ENCODE measurements at regions not wholly inside any gene's neighbourhood (a gene's known extent, or its start where the extent isn't known, plus 50 kb on each side); places are given as distances from the start of the nearest gene placed in this dataset.

- Mint-ChIP-seq H3K4me3 (no peak overlapping the region), H3K27me3 (ENCODE audit: low read depth) (no peaks in the 10 kb centered on the region), H3K27ac (no peak overlapping the region), H3K9me3 (no peaks in the 10 kb centered on the region), H3K36me3 (ENCODE audit: low read depth) (no peaks in the 10 kb centered on the region), H3K4me1 (ENCODE audit: low read depth) (no peaks in the 10 kb centered on the region)
- CTCF ChIA-PET: no interaction called here
- DNase-seq: no peak
- intact Hi-C loops (cut with micrococcal nuclease): no loop called here
Measured at GRCh38 chr13:112244061-112244460, 132.1 kb upstream of the SPACA7 start.

- H3K36me3 Mint-ChIP-seq (ENCODE audit: low read depth): no peaks in the 10 kb centered on the region
- H3K27ac Mint-ChIP-seq: no peak overlapping the region
- H3K9me3 Mint-ChIP-seq: no peaks in the 10 kb centered on the region
- H3K4me1 Mint-ChIP-seq (ENCODE audit: low read depth): no peaks in the 10 kb centered on the region
- CTCF ChIA-PET: no interaction called here
- DNase-seq: no peak
- H3K27me3 Mint-ChIP-seq (ENCODE audit: low read depth): no peaks in the 10 kb centered on the region
- no peak overlapping the region for H3K4me3 Mint-ChIP-seq
- intact Hi-C loops (cut with micrococcal nuclease): no loop called here
Measured at GRCh38 chr13:112244495-112245177, 131.5 kb upstream of the SPACA7 start.

GRCh38 chr13:112245179-112245724, 130.9 kb upstream of the SPACA7 start:
- no peak for DNase-seq
- Mint-ChIP-seq H3K27ac (no peak overlapping the region), H3K4me3 (no peak overlapping the region), H3K27me3 (ENCODE audit: low read depth) (no peaks in the 10 kb centered on the region), H3K4me1 (ENCODE audit: low read depth) (no peaks in the 10 kb centered on the region), H3K36me3 (ENCODE audit: low read depth) (no peaks in the 10 kb centered on the region), H3K9me3 (no peaks in the 10 kb centered on the region)
- CTCF ChIA-PET: no interaction called here
- intact Hi-C loops (cut with micrococcal nuclease): no loop called here

GRCh38 chr13:112245989-112246388, 130.2 kb upstream of the SPACA7 start:
- H3K27me3 Mint-ChIP-seq (ENCODE audit: low read depth): no peaks in the 10 kb centered on the region
- intact Hi-C loops (cut with micrococcal nuclease): no loop called here
- DNase-seq: no peak
- no peaks in the 10 kb centered on the region for H3K9me3 Mint-ChIP-seq
- CTCF ChIA-PET: no interaction called here
- no peak overlapping the region for H3K4me3 Mint-ChIP-seq
- no peaks in the 10 kb centered on the region for H3K4me1 Mint-ChIP-seq (ENCODE audit: low read depth)
- H3K27ac Mint-ChIP-seq: no peak overlapping the region
- H3K36me3 Mint-ChIP-seq (ENCODE audit: low read depth): no peaks in the 10 kb centered on the region

- no peaks in the 10 kb centered on the region for H3K27me3 Mint-ChIP-seq (ENCODE audit: low read depth)
- intact Hi-C loops (cut with micrococcal nuclease): no loop called here
- DNase-seq: no peak
- H3K9me3 Mint-ChIP-seq: no peaks in the 10 kb centered on the region
- H3K27ac Mint-ChIP-seq: no peak overlapping the region
- CTCF ChIA-PET: no interaction called here
- no peaks in the 10 kb centered on the region for H3K4me1 Mint-ChIP-seq (ENCODE audit: low read depth)
- H3K4me3 Mint-ChIP-seq: no peak overlapping the region
- H3K36me3 Mint-ChIP-seq (ENCODE audit: low read depth): no peaks in the 10 kb centered on the region
Measured at GRCh38 chr13:112246731-112247470, 129.3 kb upstream of the SPACA7 start.

GRCh38 chr13:112247471-112248405, 128.4 kb upstream of the SPACA7 start:
- no peaks in the 10 kb centered on the region for H3K4me1 Mint-ChIP-seq (ENCODE audit: low read depth)
- intact Hi-C loops (cut with micrococcal nuclease): no loop called here
- H3K27ac Mint-ChIP-seq: no peak overlapping the region
- H3K36me3 Mint-ChIP-seq (ENCODE audit: low read depth): no peaks in the 10 kb centered on the region
- H3K9me3 Mint-ChIP-seq: no peaks in the 10 kb centered on the region
- H3K27me3 Mint-ChIP-seq (ENCODE audit: low read depth): peaks cover under 1% of the 10 kb centered on the region
- H3K4me3 Mint-ChIP-seq: no peak overlapping the region
- no peak for DNase-seq
- CTCF ChIA-PET: no interaction called here

- H3K4me1 Mint-ChIP-seq (ENCODE audit: low read depth): no peaks in the 10 kb centered on the region
- no peaks in the 10 kb centered on the region for H3K9me3 Mint-ChIP-seq
- CTCF ChIA-PET: no interaction called here
- intact Hi-C loops (cut with micrococcal nuclease): no loop called here
- no peak for DNase-seq
- H3K36me3 Mint-ChIP-seq (ENCODE audit: low read depth): no peaks in the 10 kb centered on the region
- no peak overlapping the region for H3K27ac Mint-ChIP-seq
- H3K4me3 Mint-ChIP-seq: no peak overlapping the region
- peaks cover 2% of the 10 kb centered on the region for H3K27me3 Mint-ChIP-seq (ENCODE audit: low read depth)
Measured at GRCh38 chr13:112248406-112248760, 127.8 kb upstream of the SPACA7 start.

- no peaks in the 10 kb centered on the region for H3K9me3 Mint-ChIP-seq
- H3K4me1 Mint-ChIP-seq (ENCODE audit: low read depth): no peaks in the 10 kb centered on the region
- H3K27me3 Mint-ChIP-seq (ENCODE audit: low read depth): peaks cover 2% of the 10 kb centered on the region
- intact Hi-C loops (cut with micrococcal nuclease): no loop called here
- H3K36me3 Mint-ChIP-seq (ENCODE audit: low read depth): no peaks in the 10 kb centered on the region
- H3K27ac Mint-ChIP-seq: no peak overlapping the region
- no peak overlapping the region for H3K4me3 Mint-ChIP-seq
- DNase-seq: no peak
- CTCF ChIA-PET: no interaction called here
Measured at GRCh38 chr13:112248862-112249592, 127.1 kb upstream of the SPACA7 start.

GRCh38 chr13:112249644-112250610, 126.2 kb upstream of the SPACA7 start:
- H3K36me3 Mint-ChIP-seq (ENCODE audit: low read depth): no peaks in the 10 kb centered on the region
- H3K9me3 Mint-ChIP-seq: no peaks in the 10 kb centered on the region
- H3K27ac Mint-ChIP-seq: no peak overlapping the region
- intact Hi-C loops (cut with micrococcal nuclease): no loop called here
- H3K4me1 Mint-ChIP-seq (ENCODE audit: low read depth): no peaks in the 10 kb centered on the region
- CTCF ChIA-PET: no interaction called here
- peaks cover 3% of the 10 kb centered on the region for H3K27me3 Mint-ChIP-seq (ENCODE audit: low read depth)
- no peak for DNase-seq
- no peak overlapping the region for H3K4me3 Mint-ChIP-seq

GRCh38 chr13:112250788-112251445, 125.2 kb upstream of the SPACA7 start:
- no peak overlapping the region for H3K4me3 Mint-ChIP-seq
- H3K36me3 Mint-ChIP-seq (ENCODE audit: low read depth): no peaks in the 10 kb centered on the region
- no peak for DNase-seq
- H3K4me1 Mint-ChIP-seq (ENCODE audit: low read depth): no peaks in the 10 kb centered on the region
- H3K9me3 Mint-ChIP-seq: no peaks in the 10 kb centered on the region
- CTCF ChIA-PET: no interaction called here
- no peak overlapping the region for H3K27ac Mint-ChIP-seq
- intact Hi-C loops (cut with micrococcal nuclease): no loop called here
- H3K27me3 Mint-ChIP-seq (ENCODE audit: low read depth): peaks cover 7% of the 10 kb centered on the region
